GM21423 (cell line): ENCODE measurements at regions not wholly inside any gene's neighbourhood (a gene's known extent, or its start where the extent isn't known, plus 50 kb on each side); places are given as distances from the start of the nearest gene placed in this dataset.

Source experiments
- ATAC-seq: cut with Tn5 transposase; IDR thresholded peaks from one replicate; pipeline ENCODE4 v1.9.1; 2021; ENCODE audit warnings: mild to moderate bottlenecking, moderate library complexity; ENCODE audit not compliant: unreplicated experiment

- ATAC-seq: no peak
Measured at GRCh38 chr6:156457601-156458000, 319.6 kb upstream of the ARID1B start.

- ATAC-seq: no peak
Measured at GRCh38 chr6:156455847-156456246, 321.3 kb upstream of the ARID1B start.

- ATAC-seq: no peak
Measured at GRCh38 chr6:156454867-156455266, 322.3 kb upstream of the ARID1B start.

GRCh38 chr6:156451726-156452125, 325.5 kb upstream of the ARID1B start:
- ATAC-seq: no peak

GRCh38 chr6:156451088-156451487, 326.1 kb upstream of the ARID1B start:
- no peak for ATAC-seq

- ATAC-seq: no peak
Measured at GRCh38 chr6:156450421-156450820, 326.8 kb upstream of the ARID1B start.

- no peak for ATAC-seq
Measured at GRCh38 chr6:156449569-156449968, 327.6 kb upstream of the ARID1B start.

GRCh38 chr6:156449128-156449527, 328.1 kb upstream of the ARID1B start:
- ATAC-seq: no peak

- no peak for ATAC-seq
Measured at GRCh38 chr6:156448579-156448978, 328.6 kb upstream of the ARID1B start.

GRCh38 chr6:156440688-156441087, 336.5 kb upstream of the ARID1B start:
- ATAC-seq: no peak

GRCh38 chr6:156438350-156438923, 338.7 kb upstream of the ARID1B start:
- ATAC-seq: no peak

GRCh38 chr6:156437121-156437879, 339.9 kb upstream of the ARID1B start:
- ATAC-seq: no peak

GRCh38 chr6:156434795-156435190, 342.4 kb upstream of the ARID1B start:
- no peak for ATAC-seq

- ATAC-seq: no peak
Measured at GRCh38 chr6:156434049-156434794, 343.0 kb upstream of the ARID1B start.

- ATAC-seq: no peak
Measured at GRCh38 chr6:156432543-156432942, 344.6 kb upstream of the ARID1B start.

- ATAC-seq: no peak
Measured at GRCh38 chr6:156430386-156430785, 346.8 kb upstream of the ARID1B start.

- ATAC-seq: no peak
Measured at GRCh38 chr6:156427345-156427744, 349.8 kb upstream of the ARID1B start.

GRCh38 chr6:156425359-156426020, 351.7 kb upstream of the ARID1B start:
- ATAC-seq: no peak

GRCh38 chr6:156423829-156424228, 353.3 kb upstream of the ARID1B start:
- ATAC-seq: no peak

GRCh38 chr6:156423075-156423474, 354.1 kb upstream of the ARID1B start:
- ATAC-seq: no peak

- ATAC-seq: no peak
Measured at GRCh38 chr6:156421933-156422332, 355.2 kb upstream of the ARID1B start.
